ENCODE measurements at regions not wholly inside any gene's neighbourhood (a gene's known extent, or its start where the extent isn't known, plus 50 kb on each side); places are given as distances from the start of the nearest gene placed in this dataset.

- no peaks in the 10 kb centered on the region for H3K36me3 ChIP-seq (replicated peaks)
- H3K27me3 ChIP-seq (replicated peaks), result peaks cover 47% of the 10 kb centered on the region
- H3K4me3 ChIP-seq (ENCODE audit: low read depth, low read length), result no peak overlapping the region
- H3K27ac ChIP-seq, result no peak overlapping the region
- TF ChIP-seq CTCF (IDR thresholded peaks at IDR 0.05; ENCODE audit: low read depth, low read length, missing control alignments), result no peak
- no peak for DNase-seq
- in situ Hi-C loops (cut with HindIII; ENCODE audit: low pct_ligation_motif_present, low sequenced_read_pairs), result no loop called here
Measured at GRCh38 chr1:234779160-234779538, 169.2 kb upstream of the IRF2BP2 start.

GRCh38 chr1:234778221-234779159 lies 168.5 kb upstream of the IRF2BP2 start:
- no peak for TF ChIP-seq CTCF (IDR thresholded peaks at IDR 0.05; ENCODE audit: low read depth, low read length, missing control alignments)
- no peak overlapping the region for H3K4me3 ChIP-seq (ENCODE audit: low read depth, low read length)
- H3K36me3 ChIP-seq (replicated peaks), result no peaks in the 10 kb centered on the region
- no peak overlapping the region for H3K27ac ChIP-seq
- H3K27me3 ChIP-seq (replicated peaks), result peaks cover 47% of the 10 kb centered on the region
- no peak for DNase-seq
- in situ Hi-C loops (cut with HindIII; ENCODE audit: low pct_ligation_motif_present, low sequenced_read_pairs), result no loop called here

- Histone ChIP-seq H3K36me3 (replicated peaks) (no peaks in the 10 kb centered on the region), H3K27me3 (replicated peaks) (peaks cover 44% of the 10 kb centered on the region), H3K27ac (no peak overlapping the region), H3K4me3 (ENCODE audit: low read depth, low read length) (no peak overlapping the region)
- in situ Hi-C loops (cut with HindIII; ENCODE audit: low pct_ligation_motif_present, low sequenced_read_pairs), result no loop called here
- no peak for TF ChIP-seq CTCF (IDR thresholded peaks at IDR 0.05; ENCODE audit: low read depth, low read length, missing control alignments)
- no peak for DNase-seq
Measured at GRCh38 chr1:234777856-234778220, 167.9 kb upstream of the IRF2BP2 start.

DNA sequence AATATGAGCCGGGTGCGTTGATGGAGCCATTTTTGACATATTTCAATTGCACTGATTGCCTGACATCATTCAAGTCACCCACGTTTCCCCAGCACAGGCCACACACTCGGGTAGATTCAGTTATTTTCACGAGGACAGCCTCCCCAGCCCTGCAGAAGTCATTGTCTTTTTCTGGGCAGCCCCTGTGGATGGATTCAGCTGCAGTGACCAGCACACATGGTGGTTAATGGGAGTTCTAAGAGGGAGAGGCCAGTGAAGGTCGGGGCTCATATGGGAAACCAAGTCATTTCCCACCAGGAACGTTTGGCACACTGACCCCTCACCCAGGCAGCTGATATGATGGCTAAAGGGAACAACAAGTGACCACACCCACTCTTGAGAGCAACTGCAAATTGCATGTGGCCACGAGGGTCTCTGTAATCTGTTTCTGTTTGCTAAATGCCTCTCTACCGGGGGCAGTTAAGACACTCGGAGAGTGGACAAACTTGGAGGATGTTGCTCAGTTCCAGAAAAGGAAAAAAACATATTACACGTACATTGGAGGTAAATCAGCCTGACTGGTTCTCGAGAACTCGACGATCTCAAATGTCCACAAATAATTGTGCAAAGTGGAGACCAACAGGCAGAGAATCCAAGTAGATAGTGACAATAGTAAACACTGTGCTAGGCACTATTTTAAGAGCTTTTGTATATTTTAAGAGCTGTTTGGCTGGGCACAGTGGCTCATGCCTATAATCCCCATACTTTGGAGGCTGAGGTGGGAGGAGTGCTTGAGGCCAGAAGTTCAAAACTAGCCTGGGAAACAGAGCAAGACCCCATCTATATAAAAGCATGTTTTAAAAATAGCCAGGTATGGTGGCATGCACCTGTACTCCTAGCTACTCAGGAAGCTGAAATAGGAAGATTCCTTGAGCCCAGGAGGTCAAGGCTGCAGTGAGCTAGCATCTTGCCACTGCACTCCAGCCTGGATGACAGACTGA lies 167.2 kb upstream of the IRF2BP2 start:
- no peak overlapping the region for H3K4me3 ChIP-seq (ENCODE audit: low read depth, low read length)
- H3K27me3 ChIP-seq (replicated peaks), result peaks cover 41% of the 10 kb centered on the region
- no peak overlapping the region for H3K27ac ChIP-seq
- no peak for TF ChIP-seq CTCF (IDR thresholded peaks at IDR 0.05; ENCODE audit: low read depth, low read length, missing control alignments)
- DNase-seq, result no peak
- in situ Hi-C loops (cut with HindIII; ENCODE audit: low pct_ligation_motif_present, low sequenced_read_pairs), result no loop called here
- no peaks in the 10 kb centered on the region for H3K36me3 ChIP-seq (replicated peaks)

DNA sequence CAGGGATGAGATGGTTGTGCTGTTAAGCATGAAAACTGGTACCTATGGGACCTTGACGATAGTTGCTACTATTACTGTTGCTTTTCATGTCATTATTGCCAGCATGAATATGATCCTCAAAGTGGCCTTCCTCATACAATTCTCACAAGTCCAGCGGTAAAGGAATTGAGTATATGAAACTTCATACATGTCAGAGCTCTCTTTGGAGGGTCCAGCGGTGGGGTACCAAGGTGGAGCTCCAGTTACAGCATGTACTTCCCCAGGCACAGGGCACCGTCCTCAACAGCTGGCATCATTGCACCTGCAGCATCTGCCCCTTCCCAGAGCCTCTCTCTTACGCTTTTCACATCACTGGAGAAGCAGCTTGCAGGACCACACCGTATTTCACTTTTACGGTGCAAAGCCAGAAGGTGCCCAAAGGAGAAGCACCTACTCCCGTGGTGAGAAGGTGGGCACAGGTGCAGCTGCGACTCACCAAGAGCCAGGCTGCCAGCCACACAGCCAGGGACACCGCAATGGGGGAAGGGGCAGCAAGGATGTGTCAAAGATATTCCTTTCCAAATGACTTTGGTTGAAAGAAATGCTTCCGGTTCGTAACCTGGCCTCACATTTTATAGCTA lies 166.4 kb upstream of the IRF2BP2 start:
- H3K4me3 ChIP-seq (ENCODE audit: low read depth, low read length), result no peak overlapping the region
- H3K27me3 ChIP-seq (replicated peaks), result peaks cover 37% of the 10 kb centered on the region
- H3K27ac ChIP-seq, result no peak overlapping the region
- DNase-seq, result no peak
- no peaks in the 10 kb centered on the region for H3K36me3 ChIP-seq (replicated peaks)
- in situ Hi-C loops (cut with HindIII; ENCODE audit: low pct_ligation_motif_present, low sequenced_read_pairs), result no loop called here
- TF ChIP-seq CTCF (IDR thresholded peaks at IDR 0.05; ENCODE audit: low read depth, low read length, missing control alignments), result no peak

Data from brain microvascular endothelial cell (primary cell).